ENCODE measurements at regions not wholly inside any gene's neighbourhood (a gene's known extent, or its start where the extent isn't known, plus 50 kb on each side); places are given as distances from the start of the nearest gene placed in this dataset.

GRCh38 chr14:101230851-101231550 is 327.5 kb upstream of the RTL1 start:
- Histone ChIP-seq H4K20me1 (ENCODE audit: insufficient read depth, low read length) (no peaks in the 10 kb centered on the region), H3K79me2 (ENCODE audit: low read length) (no peaks in the 10 kb centered on the region), H3F3A (ENCODE audit: insufficient read depth, low read length) (no peaks in the 10 kb centered on the region), H2AFZ (ENCODE audit: low read length) (no peak overlapping the region), H3K36me3 (replicated peaks; ENCODE audit: insufficient read depth, low read length) (no peaks in the 10 kb centered on the region), H3K9ac (ENCODE audit: low read length) (no peak overlapping the region), H3K4me3 (ENCODE audit: low read length) (no peak overlapping the region), H3K27me3 (replicated peaks; ENCODE audit: insufficient read depth, low read length) (peaks cover 6% of the 10 kb centered on the region), H3K27ac (ENCODE audit: low read length) (no peak overlapping the region), H3K9me3 (replicated peaks; ENCODE audit: insufficient read depth, low read length) (no peaks in the 10 kb centered on the region), H3K4me2 (ENCODE audit: low read depth, low read length) (no peak overlapping the region), H3K4me1 (ENCODE audit: low read length) (no peaks in the 10 kb centered on the region), H3K9me2 (replicated peaks; ENCODE audit: insufficient read depth, low read length) (no peaks in the 10 kb centered on the region)
- TF ChIP-seq EZH2 (optimal IDR thresholded peaks at IDR 0.05; ENCODE audit: low read depth, low read length) (no peak), CTCF (IDR thresholded peaks at IDR 0.05; ENCODE audit: low read length) (no peak), EZH2phosphoT487 (IDR thresholded peaks at IDR 0.05; ENCODE audit: low read length) (no peak)
- DNase-seq = no peak

- Histone ChIP-seq H3F3A (ENCODE audit: insufficient read depth, low read length) (no peaks in the 10 kb centered on the region), H3K9me2 (replicated peaks; ENCODE audit: insufficient read depth, low read length) (no peaks in the 10 kb centered on the region), H3K9me3 (replicated peaks; ENCODE audit: insufficient read depth, low read length) (no peaks in the 10 kb centered on the region), H3K36me3 (replicated peaks; ENCODE audit: insufficient read depth, low read length) (no peaks in the 10 kb centered on the region), H3K4me2 (ENCODE audit: low read depth, low read length) (no peak overlapping the region), H3K9ac (ENCODE audit: low read length) (no peak overlapping the region), H2AFZ (ENCODE audit: low read length) (no peak overlapping the region), H3K4me3 (ENCODE audit: low read length) (no peak overlapping the region), H3K27ac (ENCODE audit: low read length) (no peak overlapping the region), H3K27me3 (replicated peaks; ENCODE audit: insufficient read depth, low read length) (peaks cover 13% of the 10 kb centered on the region), H3K79me2 (ENCODE audit: low read length) (no peaks in the 10 kb centered on the region), H4K20me1 (ENCODE audit: insufficient read depth, low read length) (no peaks in the 10 kb centered on the region), H3K4me1 (ENCODE audit: low read length) (no peaks in the 10 kb centered on the region)
- no peak for DNase-seq
- TF ChIP-seq CTCF (IDR thresholded peaks at IDR 0.05; ENCODE audit: low read length) = no peak
- TF ChIP-seq EZH2phosphoT487 (IDR thresholded peaks at IDR 0.05; ENCODE audit: low read length) = no peak
- TF ChIP-seq EZH2 (optimal IDR thresholded peaks at IDR 0.05; ENCODE audit: low read depth, low read length) = no peak
Measured at GRCh38 chr14:101231828-101232227, 328.3 kb upstream of the RTL1 start.

- Histone ChIP-seq H3K9me2 (replicated peaks; ENCODE audit: insufficient read depth, low read length) (no peaks in the 10 kb centered on the region), H2AFZ (ENCODE audit: low read length) (no peak overlapping the region), H3K4me2 (ENCODE audit: low read depth, low read length) (no peak overlapping the region), H3K9me3 (replicated peaks; ENCODE audit: insufficient read depth, low read length) (no peaks in the 10 kb centered on the region), H3K4me1 (ENCODE audit: low read length) (no peaks in the 10 kb centered on the region), H3K4me3 (ENCODE audit: low read length) (no peak overlapping the region), H3K27ac (ENCODE audit: low read length) (no peak overlapping the region), H3F3A (ENCODE audit: insufficient read depth, low read length) (no peaks in the 10 kb centered on the region), H3K9ac (ENCODE audit: low read length) (no peak overlapping the region), H3K27me3 (replicated peaks; ENCODE audit: insufficient read depth, low read length) (peaks cover 13% of the 10 kb centered on the region), H3K36me3 (replicated peaks; ENCODE audit: insufficient read depth, low read length) (no peaks in the 10 kb centered on the region), H3K79me2 (ENCODE audit: low read length) (no peaks in the 10 kb centered on the region), H4K20me1 (ENCODE audit: insufficient read depth, low read length) (no peaks in the 10 kb centered on the region)
- DNase-seq = no peak
- TF ChIP-seq EZH2phosphoT487 (IDR thresholded peaks at IDR 0.05; ENCODE audit: low read length) = no peak
- TF ChIP-seq EZH2 (optimal IDR thresholded peaks at IDR 0.05; ENCODE audit: low read depth, low read length) = no peak
- TF ChIP-seq CTCF (IDR thresholded peaks at IDR 0.05; ENCODE audit: low read length) = no peak
Measured at GRCh38 chr14:101232340-101233020, 328.8 kb upstream of the DIO3 start.

Measured in MM.1S (cell line).